PC-3 (cell line): ENCODE measurements at regions not wholly inside any gene's neighbourhood (a gene's known extent, or its start where the extent isn't known, plus 50 kb on each side); places are given as distances from the start of the nearest gene placed in this dataset.

Source experiments
- ATAC-seq: fragments of 200-7000 bp; cut with Tn5 transposase; 2 replicates; pipeline ENCODE4 v1.9.1; 2020; ENCODE audit warnings: mild to moderate bottlenecking, moderate library complexity
- BruUV-seq: library from RNA; stranded (reverse); fragments of 400-500 nt; replicated peaks from 2 replicates; lab custom pipeline; 2021; lab: Mats Ljungman, UMichigan
- CTCF ChIA-PET: fragments of 300-600 bp; sonication (Branson Sonifier 250); formaldehyde crosslinking; loops from one replicate; lab custom pipeline; 2022; ENCODE audit warnings: antibody characterized with exemption; lab: Charles Lee
- POLR2A ChIA-PET: fragments of 300-600 bp; sonication (Branson Sonifier 250); formaldehyde crosslinking; loops from one replicate; lab custom pipeline; 2022; ENCODE audit warnings: antibody characterized with exemption; ENCODE audit not compliant: unreplicated experiment; lab: Charles Lee
- DNase-seq: peaks from one replicate; pipeline ENCODE4 v3.0.0-alpha.2; 2015
- H2AFZ ChIP-seq: fragments of 300-600 bp; sonication (generic); 2 replicates; pipeline ENCODE4 v1.6.0; 2016; ENCODE audit warnings: antibody characterized with exemption, low read length
- H3F3A ChIP-seq: fragments of 300-600 bp; sonication (generic); one replicate; pipeline ENCODE4 v1.6.0; 2017; ENCODE audit warnings: antibody characterized with exemption, low read length, control low read depth, mild to moderate bottlenecking; ENCODE audit not compliant: unreplicated experiment
- H3K27ac ChIP-seq: fragments of 300-600 bp; sonication (generic); 2 replicates; pipeline ENCODE4 v1.5.1; 2016; ENCODE audit warnings: mild to moderate bottlenecking, low read length
- H3K27me3 ChIP-seq: fragments of 300-600 bp; sonication (generic); 2 replicates; pipeline ENCODE4 v1.6.1; 2016; ENCODE audit warnings: low read length, mixed read lengths
- H3K36me3 ChIP-seq: fragments of 300-600 bp; sonication (generic); 2 replicates; pipeline ENCODE4 v1.6.1; 2016; ENCODE audit warnings: low read depth, mixed run types, low read length, mixed read lengths
- H3K4me1 ChIP-seq: fragments of 300-600 bp; sonication (generic); 2 replicates; pipeline ENCODE4 v1.5.1; 2016; ENCODE audit warnings: low read length; ENCODE audit not compliant: insufficient read depth
- H3K4me2 ChIP-seq: fragments of 300-600 bp; sonication (generic); 2 replicates; pipeline ENCODE4 v1.6.0; 2016; ENCODE audit warnings: low read length
- H3K4me3 ChIP-seq: fragments of 300-600 bp; sonication (generic); 2 replicates; pipeline ENCODE4 v1.5.1; 2016; ENCODE audit warnings: mild to moderate bottlenecking, low read length, mixed read lengths
- H3K79me2 ChIP-seq: fragments of 300-600 bp; sonication (generic); 2 replicates; pipeline ENCODE4 v1.6.1; 2017; ENCODE audit warnings: low read length, mixed read lengths
- H3K9ac ChIP-seq: fragments of 300-600 bp; sonication (generic); 2 replicates; pipeline ENCODE4 v1.6.0; 2016; ENCODE audit warnings: mild to moderate bottlenecking, low read length
- H3K9me2 ChIP-seq: fragments of 300-600 bp; sonication (generic); replicated peaks from 2 replicates; pipeline ENCODE4 v1.6.1; 2016; ENCODE audit warnings: mixed run types, low read length, mixed read lengths
- H3K9me3 ChIP-seq: fragments of 300-600 bp; sonication (generic); 2 replicates; pipeline ENCODE4 v1.6.1; 2016; ENCODE audit warnings: low read length, mixed read lengths
- H4K20me1 ChIP-seq: fragments of 300-600 bp; sonication (generic); 2 replicates; pipeline ENCODE4 v1.6.1; 2016; ENCODE audit warnings: low read length, mixed read lengths
- CTCF ChIP-seq: fragments of 300-600 bp; sonication (generic); conservative IDR thresholded peaks from 2 replicates; pipeline ENCODE4 v1.5.1; 2017; ENCODE audit warnings: antibody characterized with exemption, low read depth, mild to moderate bottlenecking, low read length
- EZH2 ChIP-seq: fragments of 300-600 bp; sonication (generic); IDR thresholded peaks from one replicate; pipeline ENCODE4 v1.6.1; 2017; ENCODE audit warnings: antibody characterized with exemption, mild to moderate bottlenecking, low read length; ENCODE audit not compliant: unreplicated experiment
- EZH2phosphoT487 ChIP-seq: fragments of 300-600 bp; sonication (generic); IDR thresholded peaks from 2 replicates; pipeline ENCODE4 v1.6.1; 2018; ENCODE audit warnings: mild to moderate bottlenecking, antibody characterized with exemption, low read length, borderline replicate concordance
- intact Hi-C: fragments of 100-400 bp; cut with micrococcal nuclease; formaldehyde crosslinking; loops from 2 replicates; pipeline ENCODE4 v1.9.0; 2023

GRCh38 chr16:8391257-8391656, 199.1 kb downstream of the TMEM114 start:
- no peaks in the 10 kb centered on the region for H4K20me1 ChIP-seq
- no peak overlapping the region for H3K4me2 ChIP-seq
- ChIA-PET POLR2A (no interaction called here), CTCF (no interaction called here)
- TF ChIP-seq CTCF = no peak
- no TSS peak for BruUV-seq
- no peaks in the 10 kb centered on the region for H3K79me2 ChIP-seq
- no peak overlapping the region for H3K9ac ChIP-seq
- DNase-seq (no peak), ATAC-seq (no peak)
- no peaks in the 10 kb centered on the region for H3F3A ChIP-seq
- no peaks in the 10 kb centered on the region for H3K4me1 ChIP-seq
- H2AFZ ChIP-seq = no peak overlapping the region
- H3K27me3 ChIP-seq = no peaks in the 10 kb centered on the region
- intact Hi-C loops = no loop called here
- no peaks in the 10 kb centered on the region for H3K9me2 ChIP-seq
- H3K27ac ChIP-seq = no peak overlapping the region
- no peaks in the 10 kb centered on the region for H3K9me3 ChIP-seq
- H3K36me3 ChIP-seq = no peaks in the 10 kb centered on the region
- H3K4me3 ChIP-seq = no peak overlapping the region

DNA sequence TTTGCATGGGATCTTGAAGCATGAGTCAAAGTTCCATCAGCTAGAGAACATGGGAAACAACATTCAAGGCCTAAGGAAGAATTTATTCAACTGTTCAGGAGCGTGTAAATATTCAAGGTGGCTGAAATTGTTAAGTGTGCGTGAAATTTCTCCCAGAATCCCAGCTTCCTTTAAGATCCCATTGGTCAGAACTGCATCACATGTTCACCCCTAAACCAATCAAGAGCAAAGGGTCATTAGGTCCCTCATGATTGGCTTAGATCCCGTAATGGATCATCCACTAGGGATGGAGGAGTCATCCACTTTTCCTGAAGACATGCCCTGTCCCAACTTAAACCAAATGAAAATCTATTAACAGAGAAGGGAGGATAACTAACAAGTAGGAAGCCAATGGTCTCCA, 201.6 kb downstream of the TMEM114 start:
- POLR2A ChIA-PET = no interaction called here
- ATAC-seq (no peak), DNase-seq (no peak)
- Histone ChIP-seq H3K4me3 (no peak overlapping the region), H3K4me1 (no peaks in the 10 kb centered on the region), H3K27ac (no peak overlapping the region), H3K9me3 (no peaks in the 10 kb centered on the region), H2AFZ (no peak overlapping the region), H3K36me3 (no peaks in the 10 kb centered on the region), H3K27me3 (no peaks in the 10 kb centered on the region), H3K9me2 (no peaks in the 10 kb centered on the region), H3K79me2 (no peaks in the 10 kb centered on the region), H3K9ac (no peak overlapping the region), H3F3A (no peaks in the 10 kb centered on the region), H4K20me1 (no peaks in the 10 kb centered on the region), H3K4me2 (no peak overlapping the region)
- no TSS peak for BruUV-seq
- TF ChIP-seq EZH2phosphoT487 = no peak
- no peak for TF ChIP-seq CTCF
- no peak for TF ChIP-seq EZH2
- intact Hi-C loops = no loop called here
- CTCF ChIA-PET = no interaction called here

GRCh38 chr16:8381814-8382213, 208.5 kb downstream of the TMEM114 start:
- no peaks in the 10 kb centered on the region for H3K36me3 ChIP-seq
- no peaks in the 10 kb centered on the region for H3F3A ChIP-seq
- H4K20me1 ChIP-seq = no peaks in the 10 kb centered on the region
- H3K9me3 ChIP-seq = no peaks in the 10 kb centered on the region
- no peaks in the 10 kb centered on the region for H3K79me2 ChIP-seq
- TF ChIP-seq EZH2 (no peak), CTCF (no peak), EZH2phosphoT487 (no peak)
- H3K4me2 ChIP-seq = no peak overlapping the region
- no peak for ATAC-seq
- no peaks in the 10 kb centered on the region for H3K4me1 ChIP-seq
- no peak overlapping the region for H3K4me3 ChIP-seq
- CTCF ChIA-PET = no interaction called here
- no peaks in the 10 kb centered on the region for H3K9me2 ChIP-seq
- H2AFZ ChIP-seq = no peak overlapping the region
- POLR2A ChIA-PET = no interaction called here
- intact Hi-C loops = no loop called here
- H3K27ac ChIP-seq = no peak overlapping the region
- no peak overlapping the region for H3K9ac ChIP-seq
- DNase-seq = no peak
- BruUV-seq = no TSS peak
- no peaks in the 10 kb centered on the region for H3K27me3 ChIP-seq
